Kidney (tissue), 13 donors: ENCODE measurements at regions not wholly inside any gene's neighbourhood (a gene's known extent, or its start where the extent isn't known, plus 50 kb on each side); places are given as distances from the start of the nearest gene placed in this dataset.

ENCODE experiments used
- DNase-seq, 5 donors: peaks; one replicate each; pipeline ENCODE4 v3.0.0-alpha.2; 2013 to 2020
- FAIRE-seq: peaks from 2 replicates; lab custom pipeline; 2012; peaks lifted over from hg19 to GRCh38; lab: Jason Lieb, UNC
- H3K27ac ChIP-seq, 2 donors: one replicate each; pipeline ENCODE4 v1.7.0; 2013; ENCODE audit warnings: low read depth in 2 of 2, low read length in 2 of 2, inconsistent platforms in 1 of 2
- H3K27me3 ChIP-seq: one replicate; pipeline ENCODE4 v1.7.1; 2013; ENCODE audit warnings: low read length, inconsistent platforms; ENCODE audit not compliant: control insufficient read depth, insufficient read depth
- H3K36me3 ChIP-seq, 3 donors: one replicate each; pipeline versions ENCODE4 v1.7.0 to v1.7.1; 2013; ENCODE audit warnings: low read length in 3 of 3, control low read depth in 1 of 3, inconsistent platforms in 1 of 3; ENCODE audit not compliant: insufficient read depth in 3 of 3, control insufficient read depth in 2 of 3
- H3K4me1 ChIP-seq, 3 donors: one replicate each; pipeline versions ENCODE4 v1.7.0 to v1.7.1; 2013; ENCODE audit warnings: low read length in 3 of 3, inconsistent platforms in 1 of 3, low read depth in 1 of 3; ENCODE audit not compliant: control insufficient read depth in 2 of 3, insufficient read depth in 2 of 3
- H3K4me3 ChIP-seq, 3 donors: one replicate each; pipeline versions ENCODE4 v1.7.0 to v1.8.1; 2013; ENCODE audit warnings: low read length in 3 of 3, control low read depth in 1 of 3, inconsistent platforms in 1 of 3
- H3K9ac ChIP-seq, 3 donors: one replicate each; pipeline versions ENCODE4 v1.7.0 to v1.7.1; 2013; ENCODE audit warnings: low read length in 3 of 3, control low read depth in 1 of 3, inconsistent platforms in 1 of 3
- H3K9me3 ChIP-seq, 3 donors: one replicate each; pipeline versions ENCODE4 v1.7.0 to v1.7.1; 2013; ENCODE audit warnings: low read length in 3 of 3, control low read depth in 1 of 3, inconsistent platforms in 1 of 3; ENCODE audit not compliant: control insufficient read depth in 2 of 3, insufficient read depth in 1 of 3
- CTCF ChIP-seq: IDR thresholded peaks from 3 replicates; pipeline ENCODE4 v1.5.1; 2012; ENCODE audit warnings: mild to moderate bottlenecking, moderate library complexity, borderline replicate concordance; ENCODE audit not compliant: insufficient read depth; ENCODE audit errors: extremely low read depth
- intact Hi-C: fragments of 100-400 bp; cut with DNase I; formaldehyde crosslinking; loops from one replicate; pipeline ENCODE4 v1.11.1; 2022
- donor health status: control.
- donor health status: control.
- donor health status: control.
- donor health status: control.
- donor health status: control.
- donor health status: DM: yes; HTN: yes; CAD: no.
- donor health status: Normal renal cell carcinoma (clear cell type).

DNA sequence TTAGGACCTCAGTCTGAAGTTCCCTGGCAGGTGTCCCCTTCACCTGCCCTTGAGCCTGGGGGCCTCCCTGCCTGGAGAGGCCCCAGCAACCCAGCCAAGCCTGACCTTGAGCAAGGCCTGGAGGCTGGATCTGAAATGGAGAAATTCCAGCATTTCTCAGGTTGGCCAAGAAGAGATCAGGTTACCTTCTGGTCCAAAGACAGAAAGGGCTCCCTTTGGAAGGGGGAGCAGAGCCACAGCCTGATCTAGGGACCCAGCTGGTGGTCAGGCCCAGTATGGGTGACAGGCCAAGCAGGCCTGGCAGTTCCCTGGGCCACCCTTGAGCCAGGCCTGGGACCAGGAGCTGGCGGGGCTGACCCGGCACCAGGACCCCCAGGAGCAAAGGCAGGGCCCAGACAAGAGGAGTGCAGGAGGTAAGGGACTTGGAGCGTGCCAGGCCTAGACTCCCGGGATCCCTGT lies 82.8 kb downstream of the TNFAIP2 start:
- H3K27me3 ChIP-seq: no peaks in the 10 kb centered on the region
- peak; percentile 55 to 72 (median 67) for DNase-seq
- no peaks in the 10 kb centered on the region for H3K9me3 ChIP-seq
- H3K4me1 ChIP-seq: peaks cover 0 to 6% (median 6%) of the 10 kb centered on the region in 3 donors
- H3K36me3 ChIP-seq: no peaks in the 10 kb centered on the region
- peak overlapping the region in 2 of 3 donors; percentile 88 to 96 for H3K9ac ChIP-seq
- no peak for FAIRE-seq
- peak overlapping the region; percentile 96 for H3K27ac ChIP-seq
- TF ChIP-seq CTCF: no peak
- intact Hi-C loops: no loop called here
- peak overlapping the region in 2 of 3 donors; percentile 91 to 97 for H3K4me3 ChIP-seq

- no peak for TF ChIP-seq CTCF
- DNase-seq: peak; percentile 62 to 98 (median 73)
- Histone ChIP-seq H3K36me3 (no peaks in the 10 kb centered on the region), H3K27me3 (no peaks in the 10 kb centered on the region), H3K4me1 (peaks cover 0 to 6% (median 6%) of the 10 kb centered on the region in 3 donors), H3K9ac (peak overlapping the region in 2 of 3 donors; percentile 88 to 96), H3K4me3 (peak overlapping the region in 2 of 3 donors; percentile 91 to 97), H3K27ac (peak overlapping the region; percentile 96), H3K9me3 (no peaks in the 10 kb centered on the region)
- no peak for FAIRE-seq
- intact Hi-C loops: no loop called here
Observed at GRCh38 chr14:103206836-103207387, 83.7 kb downstream of the TNFAIP2 start.

- DNase-seq (peak; percentile 48 to 87 (median 70)), FAIRE-seq (no peak)
- H3K9ac ChIP-seq: peak overlapping the region in 2 of 3 donors; percentile 48 to 72
- H3K9me3 ChIP-seq: no peaks in the 10 kb centered on the region
- peak overlapping the region; percentile 96 for H3K27ac ChIP-seq
- no peak for TF ChIP-seq CTCF
- H3K36me3 ChIP-seq: no peaks in the 10 kb centered on the region
- intact Hi-C loops: no loop called here
- H3K27me3 ChIP-seq: no peaks in the 10 kb centered on the region
- peak overlapping the region in 2 of 3 donors; percentile 75 to 91 for H3K4me3 ChIP-seq
- H3K4me1 ChIP-seq: peaks cover 0 to 6% (median 6%) of the 10 kb centered on the region in 3 donors
Observed at GRCh38 chr14:103207388-103208072, 84.3 kb downstream of the TNFAIP2 start.
